Heart left ventricle (tissue), 16 donors: ENCODE measurements at regions not wholly inside any gene's neighbourhood (a gene's known extent, or its start where the extent isn't known, plus 50 kb on each side); places are given as distances from the start of the nearest gene placed in this dataset.

ENCODE experiments used
- ATAC-seq, 4 donors: fragments of 200-7000 bp; cut with Tn5 transposase; one replicate each; pipeline ENCODE4 v1.9.1; 2020 to 2022; ENCODE audit warnings: moderate library complexity in 4 of 4, mild to moderate bottlenecking in 3 of 4, moderate number of reproducible peaks in 1 of 4
- DNase-seq, 5 donors: peaks; one replicate each; pipeline ENCODE4 v3.0.0-alpha.2; 2020
- H3K27ac ChIP-seq, 12 donors: fragments of 200-600 bp; sonication (generic) in 4 of 12; one replicate each; pipeline versions ENCODE4 v1.5.0 to v1.8.0; 2016 to 2022; ENCODE audit warnings: mild to moderate bottlenecking in 2 of 12
- H3K27me3 ChIP-seq, 9 donors: fragments of 200-600 bp; sonication (generic) in 2 of 9; one replicate each; pipeline versions ENCODE4 v1.5.1 to v1.8.0; 2016 to 2022; ENCODE audit warnings: mild to moderate bottlenecking in 3 of 9
- H3K36me3 ChIP-seq, 9 donors: fragments of 200-600 bp; sonication (generic) in 2 of 9; one replicate each; pipeline versions ENCODE4 v1.5.0 to v1.8.0; 2018 to 2022; ENCODE audit warnings: mild to moderate bottlenecking in 2 of 9
- H3K4me1 ChIP-seq, 12 donors: fragments of 200-600 bp; sonication (generic) in 4 of 12; one replicate each; pipeline versions ENCODE4 v1.5.0 to v1.8.0; 2016 to 2022; ENCODE audit warnings: mild to moderate bottlenecking in 3 of 12
- H3K4me3 ChIP-seq, 12 donors: fragments of 200-600 bp; sonication (generic) in 4 of 12; one replicate each; pipeline versions ENCODE4 v1.5.0 to v1.8.0; 2017 to 2022; ENCODE audit warnings: mild to moderate bottlenecking in 9 of 12, moderate library complexity in 4 of 12
- H3K9me3 ChIP-seq, 12 donors: fragments of 200-600 bp; sonication (generic) in 4 of 12; one replicate each; pipeline versions ENCODE4 v1.5.0 to v1.8.0; 2016 to 2022; ENCODE audit warnings: mild to moderate bottlenecking in 1 of 12
- POLR2A ChIP-seq, 2 donors: fragments of 450-650 bp; IDR thresholded peaks; one replicate each; pipeline ENCODE4 v1.6.1; 2017; ENCODE audit warnings: antibody characterized with exemption in 2 of 2, mild to moderate bottlenecking in 2 of 2, moderate library complexity in 2 of 2
- WGBS, 4 donors: extraction: QIAGEN DNeasy Blood & Tissue Kit in 2 of 4; methylation state at CpG; one replicate each; pipeline versions ENCODE4 v1.1.5 to v1.1.7; 2013 to 2018; 5-methylcytosine and 5-hydroxymethylcytosine counted together
- intact Hi-C, 10 donors: fragments of 100-400 bp; cut with DNase I; formaldehyde crosslinking; loops; one replicate each; pipeline versions ENCODE4 v1.11.1 to v1.14.2; 2022
- TF ChIP-seq, protein P1 (sequence below), 12 donors: fragments of 200-600 bp; sonication (generic) in 4 of 12; IDR thresholded peaks; one replicate each; pipeline versions ENCODE4 v1.5.0 to v1.8.0; 2018 to 2022; ENCODE audit warnings: antibody characterized with exemption in 12 of 12, mild to moderate bottlenecking in 5 of 12
- donor health status: ischemic (EF 13 %, LVEDD 7.1; RV severe dilation, severe dysfunction).
- donor health status: healthy with polysubstance abuse.
- donor health status: DM: no; HTN: yes; CAD: no.
- donor health status: DM: no; HTN: no; CAD: no.
- donor health status: ischemic (EF 25% LVEDD 6.9; RV normal size, moderate dysfunction).
- donor health status: ischemic (EF 25% LVEDD 5.7; RV mildly dilated, moderate dysfunction).
- donor health status: healthy.
- donor health status: DM: yes; HTN: yes; CAD: no.
- donor health status: ischemic (EF 35%, LVEDD 5.7; RV mildly dilated, moderate dysfunction).
- donor health status: nonischemic (EF 11% LVEDD 7.7; RV severe dilation, severe dysfunction).
- donor health status: DM: yes; HTN: yes; CAD: no.
- donor health status: PGD.
- donor health status: ischemic (EF 29% LVEDD 5.4; RV normal size, mild dysfunction).
- donor health status: nonischemic (EF 23%, LVEDD 6.1; RV moderate dilation, normal function).

- intact Hi-C loops = loop anchor here in 2 of 10 donors (10.0 kb wide), 1 partner anchor 191 kb away; no protein-coding TSS in a partner anchor
- no peak overlapping the region for H3K4me3 ChIP-seq
- peaks cover 0 to 7% (median 0%) of the 10 kb centered on the region in 12 donors for H3K9me3 ChIP-seq
- no peaks in the 10 kb centered on the region for H3K27me3 ChIP-seq
- no peaks in the 10 kb centered on the region for H3K4me1 ChIP-seq
- whole genome bisulfite sequencing, 4 donors = 70 to 84% (median 79%) methylated on average over 6 of the region's 6 CpGs
- H3K36me3 ChIP-seq = no peaks in the 10 kb centered on the region
- DNase-seq = no peak
- no peak for ATAC-seq
- no peak overlapping the region for H3K27ac ChIP-seq
- TF ChIP-seq POLR2A (IDR thresholded peaks at IDR 0.05) = no peak
- TF ChIP-seq, protein P1, sequence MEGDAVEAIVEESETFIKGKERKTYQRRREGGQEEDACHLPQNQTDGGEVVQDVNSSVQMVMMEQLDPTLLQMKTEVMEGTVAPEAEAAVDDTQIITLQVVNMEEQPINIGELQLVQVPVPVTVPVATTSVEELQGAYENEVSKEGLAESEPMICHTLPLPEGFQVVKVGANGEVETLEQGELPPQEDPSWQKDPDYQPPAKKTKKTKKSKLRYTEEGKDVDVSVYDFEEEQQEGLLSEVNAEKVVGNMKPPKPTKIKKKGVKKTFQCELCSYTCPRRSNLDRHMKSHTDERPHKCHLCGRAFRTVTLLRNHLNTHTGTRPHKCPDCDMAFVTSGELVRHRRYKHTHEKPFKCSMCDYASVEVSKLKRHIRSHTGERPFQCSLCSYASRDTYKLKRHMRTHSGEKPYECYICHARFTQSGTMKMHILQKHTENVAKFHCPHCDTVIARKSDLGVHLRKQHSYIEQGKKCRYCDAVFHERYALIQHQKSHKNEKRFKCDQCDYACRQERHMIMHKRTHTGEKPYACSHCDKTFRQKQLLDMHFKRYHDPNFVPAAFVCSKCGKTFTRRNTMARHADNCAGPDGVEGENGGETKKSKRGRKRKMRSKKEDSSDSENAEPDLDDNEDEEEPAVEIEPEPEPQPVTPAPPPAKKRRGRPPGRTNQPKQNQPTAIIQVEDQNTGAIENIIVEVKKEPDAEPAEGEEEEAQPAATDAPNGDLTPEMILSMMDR (IDR thresholded peaks at IDR 0.05) = no peak
Measured at GRCh38 chr2:172273910-172274571, 153.3 kb upstream of the ITGA6 start.

GRCh38 chr2:172275239-172275638 lies 152.1 kb upstream of the ITGA6 start:
- TF ChIP-seq, protein P1 (IDR thresholded peaks at IDR 0.05) = no peak
- TF ChIP-seq POLR2A (IDR thresholded peaks at IDR 0.05) = no peak
- Histone ChIP-seq H3K27me3 (no peaks in the 10 kb centered on the region), H3K4me3 (no peak overlapping the region), H3K4me1 (peaks cover 0 to 8% (median 0%) of the 10 kb centered on the region in 12 donors), H3K27ac (no peak overlapping the region), H3K36me3 (no peaks in the 10 kb centered on the region), H3K9me3 (peaks cover 0 to 7% (median 0%) of the 10 kb centered on the region in 12 donors)
- intact Hi-C loops = loop anchor here in 4 of 10 donors (5.0 to 10.0 kb wide), 2 partner anchors 187 to 190 kb away; no protein-coding TSS in a partner anchor
- WGBS, 4 donors = 87 to 92% (median 89%) methylated on average over 5 of the region's 5 CpGs
- ATAC-seq = no peak
- DNase-seq = no peak

DNA sequence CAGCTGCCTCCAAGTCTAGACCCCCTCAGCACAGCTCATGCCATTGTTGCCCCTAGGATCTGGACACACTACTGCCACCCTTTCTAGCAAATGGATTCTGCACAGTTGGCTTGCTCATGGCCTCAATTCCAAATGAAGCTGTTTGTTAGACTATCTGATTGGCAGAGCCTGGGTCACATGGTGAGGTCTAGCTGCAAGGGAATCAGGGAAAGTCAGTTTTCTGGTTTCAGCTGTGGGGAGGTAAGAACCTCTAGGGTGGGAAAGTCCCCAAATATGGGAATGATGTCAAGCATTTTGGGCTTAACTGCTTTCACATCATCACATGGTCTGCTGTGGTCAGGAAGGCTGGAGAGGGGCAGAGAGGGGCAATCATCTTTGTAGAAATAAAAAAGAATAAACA lies 150.4 kb upstream of the ITGA6 start:
- Histone ChIP-seq H3K4me3 (no peak overlapping the region), H3K36me3 (no peaks in the 10 kb centered on the region), H3K27me3 (no peaks in the 10 kb centered on the region), H3K4me1 (peaks cover 0 to 23% (median 0%) of the 10 kb centered on the region in 12 donors), H3K27ac (no peak overlapping the region), H3K9me3 (peaks cover 0 to 7% (median 0%) of the 10 kb centered on the region in 12 donors)
- ATAC-seq (no peak), DNase-seq (no peak)
- TF ChIP-seq POLR2A (IDR thresholded peaks at IDR 0.05) = no peak
- TF ChIP-seq, protein P1 (IDR thresholded peaks at IDR 0.05) = no peak
- intact Hi-C loops = loop anchor here in 4 of 10 donors (5.0 to 10.0 kb wide), 2 partner anchors 185 to 188 kb away; no protein-coding TSS in a partner anchor

DNA sequence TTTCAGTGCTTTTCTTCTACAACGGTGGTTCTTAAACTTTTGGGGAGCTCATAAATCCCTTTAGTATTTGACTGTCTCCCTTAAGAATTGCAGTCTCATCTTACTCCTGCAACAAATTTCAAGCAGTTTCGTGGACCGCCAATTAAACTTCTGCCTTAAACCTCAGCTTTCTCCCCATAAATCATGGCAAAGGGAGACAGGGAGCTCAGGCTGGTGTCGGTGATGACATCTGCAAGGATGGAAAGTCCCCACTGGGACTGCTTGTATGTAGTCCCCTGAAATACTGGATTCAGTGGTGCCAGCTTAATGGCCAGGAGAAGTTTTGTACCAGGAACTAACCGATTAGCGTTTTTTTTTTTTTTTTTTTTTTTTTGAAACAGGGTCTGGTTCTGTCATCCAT lies 148.7 kb upstream of the ITGA6 start:
- DNase-seq = no peak
- intact Hi-C loops = loop anchor here in 4 of 10 donors (5.0 to 10.0 kb wide), 2 partner anchors 184 to 186 kb away; no protein-coding TSS in a partner anchor
- TF ChIP-seq, protein P1 (IDR thresholded peaks at IDR 0.05) = no peak
- TF ChIP-seq POLR2A (IDR thresholded peaks at IDR 0.05) = no peak
- Histone ChIP-seq H3K4me3 (no peak overlapping the region), H3K27ac (no peak overlapping the region), H3K36me3 (no peaks in the 10 kb centered on the region), H3K4me1 (peaks cover 0 to 37% (median 0%) of the 10 kb centered on the region in 12 donors), H3K27me3 (no peaks in the 10 kb centered on the region), H3K9me3 (peaks cover 0 to 7% (median 0%) of the 10 kb centered on the region in 12 donors)
- WGBS, 4 donors = 81 to 87% (median 87%) methylated on average over 6 of the region's 6 CpGs
- no peak for ATAC-seq
